SJCRH30 (cell line): ENCODE measurements at regions not wholly inside any gene's neighbourhood (a gene's known extent, or its start where the extent isn't known, plus 50 kb on each side); places are given as distances from the start of the nearest gene placed in this dataset.
A peak's percentile ranks its signal among the peaks of the same experiment; 100 is the strongest.

Experiments used
- DNase-seq, 2 experiments: peaks; one replicate each; pipeline ENCODE4 v3.0.0-alpha.2; 2015 to 2020
- H3K27ac ChIP-seq: fragments of 250-450 bp; sonication (Bioruptor Pico); 2 replicates; pipeline ENCODE4 v1.5.1; 2020; ENCODE audit warnings: mild to moderate bottlenecking, moderate library complexity
- H3K27me3 ChIP-seq: fragments of 250-450 bp; sonication (Bioruptor Pico); 2 replicates; pipeline ENCODE4 v1.5.1; 2020; ENCODE audit warnings: mild to moderate bottlenecking, moderate library complexity
- H3K36me3 ChIP-seq: fragments of 250-450 bp; sonication (Bioruptor Pico); 2 replicates; pipeline ENCODE4 v1.5.1; 2020; ENCODE audit warnings: mild to moderate bottlenecking, moderate library complexity
- H3K4me1 ChIP-seq: fragments of 250-450 bp; sonication (Bioruptor Pico); 2 replicates; pipeline ENCODE4 v1.5.1; 2020; ENCODE audit warnings: mild to moderate bottlenecking, moderate library complexity
- H3K4me3 ChIP-seq: fragments of 250-450 bp; sonication (Bioruptor Pico); 2 replicates; pipeline ENCODE4 v1.5.1; 2020; ENCODE audit warnings: mild to moderate bottlenecking, moderate library complexity
- H3K9me3 ChIP-seq: fragments of 250-450 bp; sonication (Bioruptor Pico); replicated peaks from 2 replicates; pipeline ENCODE4 v1.5.1; 2020; ENCODE audit warnings: mild to moderate bottlenecking, moderate library complexity

GRCh38 chrX:43166874-43167273 lies 388.9 kb upstream of the PPP1R2C start:
- Histone ChIP-seq H3K4me1 (no peaks in the 10 kb centered on the region), H3K27me3 (no peaks in the 10 kb centered on the region), H3K9me3 (no peaks in the 10 kb centered on the region), H3K36me3 (no peaks in the 10 kb centered on the region), H3K4me3 (no peak overlapping the region), H3K27ac (no peak overlapping the region)
- DNase-seq: no peak

- no peak for DNase-seq
- H3K4me1 ChIP-seq: no peaks in the 10 kb centered on the region
- no peak overlapping the region for H3K4me3 ChIP-seq
- H3K27ac ChIP-seq: no peak overlapping the region
- no peaks in the 10 kb centered on the region for H3K27me3 ChIP-seq
- no peaks in the 10 kb centered on the region for H3K36me3 ChIP-seq
- no peaks in the 10 kb centered on the region for H3K9me3 ChIP-seq
Observed at GRCh38 chrX:43175434-43175833, 397.5 kb upstream of the PPP1R2C start.

GRCh38 chrX:43176686-43177085 lies 398.7 kb upstream of the PPP1R2C start:
- DNase-seq: peak in 1 of 2 experiments; percentile 2
- Histone ChIP-seq H3K27ac (no peak overlapping the region), H3K4me3 (no peak overlapping the region), H3K36me3 (no peaks in the 10 kb centered on the region), H3K27me3 (no peaks in the 10 kb centered on the region), H3K4me1 (no peaks in the 10 kb centered on the region), H3K9me3 (no peaks in the 10 kb centered on the region)

- H3K36me3 ChIP-seq: no peaks in the 10 kb centered on the region
- H3K9me3 ChIP-seq: no peaks in the 10 kb centered on the region
- no peaks in the 10 kb centered on the region for H3K4me1 ChIP-seq
- H3K27ac ChIP-seq: no peak overlapping the region
- H3K27me3 ChIP-seq: no peaks in the 10 kb centered on the region
- DNase-seq: no peak
- H3K4me3 ChIP-seq: no peak overlapping the region
Observed at GRCh38 chrX:43188296-43188695, 410.3 kb upstream of the PPP1R2C start.

- Histone ChIP-seq H3K27ac (no peak overlapping the region), H3K27me3 (no peaks in the 10 kb centered on the region), H3K9me3 (no peaks in the 10 kb centered on the region), H3K4me3 (no peak overlapping the region), H3K36me3 (no peaks in the 10 kb centered on the region), H3K4me1 (no peaks in the 10 kb centered on the region)
- DNase-seq: no peak
Observed at GRCh38 chrX:43211570-43211969, 433.6 kb upstream of the PPP1R2C start.

GRCh38 chrX:43218198-43218597 lies 437.9 kb upstream of the MAOA start:
- no peaks in the 10 kb centered on the region for H3K4me1 ChIP-seq
- no peaks in the 10 kb centered on the region for H3K36me3 ChIP-seq
- no peak for DNase-seq
- H3K4me3 ChIP-seq: no peak overlapping the region
- no peak overlapping the region for H3K27ac ChIP-seq
- no peaks in the 10 kb centered on the region for H3K27me3 ChIP-seq
- no peaks in the 10 kb centered on the region for H3K9me3 ChIP-seq

GRCh38 chrX:43224496-43224895 lies 431.6 kb upstream of the MAOA start:
- Histone ChIP-seq H3K4me1 (no peaks in the 10 kb centered on the region), H3K9me3 (no peaks in the 10 kb centered on the region), H3K27ac (no peak overlapping the region), H3K36me3 (no peaks in the 10 kb centered on the region), H3K27me3 (no peaks in the 10 kb centered on the region), H3K4me3 (no peak overlapping the region)
- no peak for DNase-seq

- DNase-seq: no peak
- Histone ChIP-seq H3K4me1 (no peaks in the 10 kb centered on the region), H3K9me3 (no peaks in the 10 kb centered on the region), H3K4me3 (no peak overlapping the region), H3K27ac (no peak overlapping the region), H3K36me3 (no peaks in the 10 kb centered on the region), H3K27me3 (no peaks in the 10 kb centered on the region)
Observed at GRCh38 chrX:43225626-43226328, 430.3 kb upstream of the MAOA start.

- H3K27ac ChIP-seq: peak overlapping the region; percentile 4; the same call in 1 of the 2 replicates
- no peaks in the 10 kb centered on the region for H3K36me3 ChIP-seq
Observed at GRCh38 chrX:43238461-43238945, 417.6 kb upstream of the MAOA start.

GRCh38 chrX:43239356-43239755 lies 416.7 kb upstream of the MAOA start:
- Histone ChIP-seq H3K27ac (no peak overlapping the region), H3K4me1 (no peaks in the 10 kb centered on the region), H3K36me3 (no peaks in the 10 kb centered on the region), H3K27me3 (no peaks in the 10 kb centered on the region), H3K9me3 (no peaks in the 10 kb centered on the region), H3K4me3 (no peak overlapping the region)
- DNase-seq: no peak

More at GRCh38 chrX:43238461-43238945, 417.6 kb upstream of the MAOA start:
- H3K4me1 ChIP-seq: no peaks in the 10 kb centered on the region
- H3K4me3 ChIP-seq: no peak overlapping the region
- H3K27me3 ChIP-seq: no peaks in the 10 kb centered on the region
- DNase-seq: peak; percentile 23 to 41
- no peaks in the 10 kb centered on the region for H3K9me3 ChIP-seq

GRCh38 chrX:43255596-43255995 lies 400.5 kb upstream of the MAOA start:
- no peaks in the 10 kb centered on the region for H3K36me3 ChIP-seq

GRCh38 chrX:43266487-43266886 lies 389.6 kb upstream of the MAOA start:
- H3K4me1 ChIP-seq: no peaks in the 10 kb centered on the region
- no peaks in the 10 kb centered on the region for H3K9me3 ChIP-seq
- no peaks in the 10 kb centered on the region for H3K27me3 ChIP-seq
- H3K36me3 ChIP-seq: no peaks in the 10 kb centered on the region
- H3K27ac ChIP-seq: no peak overlapping the region
- no peak overlapping the region for H3K4me3 ChIP-seq
- no peak for DNase-seq

More at GRCh38 chrX:43255596-43255995, 400.5 kb upstream of the MAOA start:
- H3K27me3 ChIP-seq: no peaks in the 10 kb centered on the region
- no peak overlapping the region for H3K27ac ChIP-seq
- no peaks in the 10 kb centered on the region for H3K9me3 ChIP-seq
- no peaks in the 10 kb centered on the region for H3K4me1 ChIP-seq
- peak; percentile 8 to 27 for DNase-seq
- no peak overlapping the region for H3K4me3 ChIP-seq

GRCh38 chrX:43267652-43268051 lies 388.4 kb upstream of the MAOA start:
- no peak for DNase-seq
- Histone ChIP-seq H3K36me3 (no peaks in the 10 kb centered on the region), H3K4me1 (no peaks in the 10 kb centered on the region), H3K27me3 (no peaks in the 10 kb centered on the region), H3K4me3 (no peak overlapping the region), H3K9me3 (no peaks in the 10 kb centered on the region), H3K27ac (no peak overlapping the region)

- H3K4me1 ChIP-seq: no peaks in the 10 kb centered on the region
Observed at GRCh38 chrX:43269201-43269600, 386.9 kb upstream of the MAOA start.

GRCh38 chrX:43277879-43278278 lies 378.2 kb upstream of the MAOA start:
- no peak for DNase-seq
- Histone ChIP-seq H3K27me3 (no peaks in the 10 kb centered on the region), H3K36me3 (no peaks in the 10 kb centered on the region), H3K4me3 (no peak overlapping the region), H3K4me1 (no peaks in the 10 kb centered on the region), H3K9me3 (no peaks in the 10 kb centered on the region), H3K27ac (no peak overlapping the region)

More at GRCh38 chrX:43269201-43269600, 386.9 kb upstream of the MAOA start:
- Histone ChIP-seq H3K4me3 (no peak overlapping the region), H3K36me3 (no peaks in the 10 kb centered on the region), H3K9me3 (no peaks in the 10 kb centered on the region), H3K27me3 (no peaks in the 10 kb centered on the region), H3K27ac (no peak overlapping the region)
- no peak for DNase-seq

- Histone ChIP-seq H3K36me3 (no peaks in the 10 kb centered on the region), H3K27ac (no peak overlapping the region), H3K9me3 (no peaks in the 10 kb centered on the region), H3K4me3 (no peak overlapping the region), H3K27me3 (no peaks in the 10 kb centered on the region), H3K4me1 (no peaks in the 10 kb centered on the region)
- DNase-seq: no peak
Observed at GRCh38 chrX:43278440-43278839, 377.7 kb upstream of the MAOA start.
